Stimulated activated effector memory CD8-positive, alpha-beta T cell treated with anti-CD3 and anti-CD28 coated beads, Interleukin-12 subunit alpha, Interleukin-12 subunit beta, amount 100 ng/mL, for 72 hours (primary cell): ENCODE measurements at regions not wholly inside any gene's neighbourhood (a gene's known extent, or its start where the extent isn't known, plus 50 kb on each side); places are given as distances from the start of the nearest gene placed in this dataset.
"Not testable (repeated sequence)": the region's sequence is repeated elsewhere in the genome, so short reads cannot be mapped to it uniquely, and the experiment has no call there.

Experiments used
- ATAC-seq: fragments of 150-1000 bp; cut with Tn5 transposase; 2 replicates; pipeline ENCODE4 v1.10.0; 2021
- DNase-seq, 2 donors: peaks; one replicate each; pipeline ENCODE4 v3.0.0; 2021 to 2022; ENCODE audit warnings: low spot score in 2 of 2
- H3K27ac Mint-ChIP-seq: one replicate; pipeline ENCODE4 v1.8.0; 2022; ENCODE audit warnings: mild to moderate bottlenecking, mixed read lengths
- H3K36me3 Mint-ChIP-seq: one replicate; pipeline ENCODE4 v1.8.0; 2022; ENCODE audit warnings: mild to moderate bottlenecking, mixed read lengths
- H3K4me1 Mint-ChIP-seq: one replicate; pipeline ENCODE4 v1.8.0; 2022; ENCODE audit warnings: mixed read lengths
- H3K4me3 Mint-ChIP-seq: one replicate; pipeline ENCODE4 v1.8.0; 2022; ENCODE audit warnings: mild to moderate bottlenecking, mixed read lengths
- H3K9me3 Mint-ChIP-seq: one replicate; pipeline ENCODE4 v1.8.0; 2022; ENCODE audit warnings: mixed read lengths

- no peak overlapping the region for H3K4me3 Mint-ChIP-seq
- DNase-seq: no peak
- no peaks in the 10 kb centered on the region for H3K4me1 Mint-ChIP-seq
- no peak for ATAC-seq
- H3K9me3 Mint-ChIP-seq: peaks cover 2% of the 10 kb centered on the region
- H3K27ac Mint-ChIP-seq: no peak overlapping the region
- no peaks in the 10 kb centered on the region for H3K36me3 Mint-ChIP-seq
Observed at GRCh38 chr19:13712767-13713201, 51.5 kb upstream of the MRI1 start.

- ATAC-seq (no peak), DNase-seq (no peak)
- Mint-ChIP-seq H3K9me3 (no peaks in the 10 kb centered on the region), H3K27ac (no peak overlapping the region), H3K4me3 (no peak overlapping the region), H3K36me3 (no peaks in the 10 kb centered on the region), H3K4me1 (no peaks in the 10 kb centered on the region)
Observed at GRCh38 chr19:13707915-13708314, 56.4 kb upstream of the MRI1 start.

- ATAC-seq (no peak), DNase-seq (no peak)
- Mint-ChIP-seq H3K9me3 (no peaks in the 10 kb centered on the region), H3K36me3 (no peaks in the 10 kb centered on the region), H3K27ac (no peak overlapping the region), H3K4me3 (no peak overlapping the region), H3K4me1 (no peaks in the 10 kb centered on the region)
Observed at GRCh38 chr19:13705928-13706447, 58.3 kb upstream of the MRI1 start.

GRCh38 chr19:13705201-13705600 lies 59.1 kb upstream of the MRI1 start:
- no peaks in the 10 kb centered on the region for H3K9me3 Mint-ChIP-seq
- no peak for ATAC-seq

GRCh38 chr19:13701624-13702023 lies 62.7 kb upstream of the MRI1 start:
- Mint-ChIP-seq H3K4me1 (no peaks in the 10 kb centered on the region), H3K36me3 (no peaks in the 10 kb centered on the region), H3K9me3 (no peaks in the 10 kb centered on the region), H3K27ac (no peak overlapping the region), H3K4me3 (no peak overlapping the region)
- DNase-seq (no peak), ATAC-seq (no peak)

More at GRCh38 chr19:13705201-13705600, 59.1 kb upstream of the MRI1 start:
- no peak for DNase-seq
- no peak overlapping the region for H3K4me3 Mint-ChIP-seq
- no peaks in the 10 kb centered on the region for H3K36me3 Mint-ChIP-seq
- no peaks in the 10 kb centered on the region for H3K4me1 Mint-ChIP-seq
- H3K27ac Mint-ChIP-seq: no peak overlapping the region

GRCh38 chr19:13700621-13701020 lies 63.7 kb upstream of the MRI1 start:
- Mint-ChIP-seq H3K9me3 (no peaks in the 10 kb centered on the region), H3K4me3 (no peak overlapping the region), H3K36me3 (no peaks in the 10 kb centered on the region), H3K4me1 (no peaks in the 10 kb centered on the region), H3K27ac (no peak overlapping the region)
- ATAC-seq (no peak), DNase-seq (no peak)

- Mint-ChIP-seq H3K36me3 (no peaks in the 10 kb centered on the region), H3K27ac (no peak overlapping the region), H3K9me3 (no peaks in the 10 kb centered on the region), H3K4me1 (no peaks in the 10 kb centered on the region), H3K4me3 (no peak overlapping the region)
- DNase-seq (no peak), ATAC-seq (no peak)
Observed at GRCh38 chr19:13699786-13700185, 64.5 kb upstream of the MRI1 start.

GRCh38 chr19:13696839-13697238 lies 67.5 kb upstream of the MRI1 start:
- Mint-ChIP-seq H3K4me3 (no peak overlapping the region), H3K36me3 (no peaks in the 10 kb centered on the region), H3K27ac (no peak overlapping the region), H3K4me1 (no peaks in the 10 kb centered on the region), H3K9me3 (no peaks in the 10 kb centered on the region)
- ATAC-seq: no peak
- DNase-seq: no peak

- ATAC-seq: no peak
- DNase-seq: no peak
- Mint-ChIP-seq H3K4me1 (no peaks in the 10 kb centered on the region), H3K27ac (no peak overlapping the region), H3K9me3 (no peaks in the 10 kb centered on the region), H3K36me3 (no peaks in the 10 kb centered on the region), H3K4me3 (no peak overlapping the region)
Observed at GRCh38 chr19:13693889-13694288, 70.4 kb upstream of the MRI1 start.

- Mint-ChIP-seq H3K36me3 (no peaks in the 10 kb centered on the region), H3K9me3 (no peaks in the 10 kb centered on the region), H3K4me3 (no peak overlapping the region), H3K27ac (no peak overlapping the region), H3K4me1 (no peaks in the 10 kb centered on the region)
- DNase-seq: no peak
- ATAC-seq: no peak
Observed at GRCh38 chr19:13691569-13692435, 72.5 kb upstream of the MRI1 start.

- H3K36me3 Mint-ChIP-seq: no peaks in the 10 kb centered on the region
- DNase-seq (peak in 1 of 2 donors; percentile 50), ATAC-seq (peak; percentile 47)
- no peak overlapping the region for H3K27ac Mint-ChIP-seq
- H3K4me3 Mint-ChIP-seq: no peak overlapping the region
- H3K4me1 Mint-ChIP-seq: no peaks in the 10 kb centered on the region
- H3K9me3 Mint-ChIP-seq: no peaks in the 10 kb centered on the region
Observed at GRCh38 chr19:13689085-13689484, 75.2 kb upstream of the MRI1 start.

GRCh38 chr19:13684021-13684420 lies 80.3 kb upstream of the MRI1 start:
- Mint-ChIP-seq H3K4me3 (no peak overlapping the region), H3K4me1 (no peaks in the 10 kb centered on the region), H3K9me3 (peaks cover 7% of the 10 kb centered on the region), H3K27ac (no peak overlapping the region), H3K36me3 (no peaks in the 10 kb centered on the region)
- DNase-seq (no peak), ATAC-seq (no peak)

GRCh38 chr19:13681509-13681908 lies 82.8 kb upstream of the MRI1 start:
- Mint-ChIP-seq H3K9me3 (peaks cover 12% of the 10 kb centered on the region), H3K36me3 (no peaks in the 10 kb centered on the region), H3K27ac (no peak overlapping the region), H3K4me1 (no peaks in the 10 kb centered on the region), H3K4me3 (no peak overlapping the region)
- ATAC-seq (no peak), DNase-seq (no peak)

GRCh38 chr19:13680708-13681360 lies 83.5 kb upstream of the MRI1 start:
- ATAC-seq, DNase-seq, H3K36me3 Mint-ChIP-seq, H3K27ac Mint-ChIP-seq, H3K4me3 Mint-ChIP-seq, H3K4me1 Mint-ChIP-seq: not testable (repeated sequence)
- peaks cover 12% of the 10 kb centered on the region for H3K9me3 Mint-ChIP-seq

- H3K9me3 Mint-ChIP-seq: peaks cover 12% of the 10 kb centered on the region
- not testable (repeated sequence) for DNase-seq, H3K4me1 Mint-ChIP-seq, ATAC-seq, H3K4me3 Mint-ChIP-seq, H3K27ac Mint-ChIP-seq, H3K36me3 Mint-ChIP-seq
Observed at GRCh38 chr19:13676967-13677366, 87.4 kb upstream of the MRI1 start.
